GM20431 (cell line): ENCODE measurements at regions not wholly inside any gene's neighbourhood (a gene's known extent, or its start where the extent isn't known, plus 50 kb on each side); places are given as distances from the start of the nearest gene placed in this dataset.
"Not testable (repeated sequence)": the region's sequence is repeated elsewhere in the genome, so short reads cannot be mapped to it uniquely, and the experiment has no call there.

Source experiments
- in situ Hi-C: fragments of 300-500 bp; cut with MseI, MboI; formaldehyde crosslinking; loops from one replicate; pipeline ENCODE4 v1.15.0; 2020; ENCODE audit warnings: low sequenced_read_pairs; ENCODE audit not compliant: unreplicated experiment

DNA sequence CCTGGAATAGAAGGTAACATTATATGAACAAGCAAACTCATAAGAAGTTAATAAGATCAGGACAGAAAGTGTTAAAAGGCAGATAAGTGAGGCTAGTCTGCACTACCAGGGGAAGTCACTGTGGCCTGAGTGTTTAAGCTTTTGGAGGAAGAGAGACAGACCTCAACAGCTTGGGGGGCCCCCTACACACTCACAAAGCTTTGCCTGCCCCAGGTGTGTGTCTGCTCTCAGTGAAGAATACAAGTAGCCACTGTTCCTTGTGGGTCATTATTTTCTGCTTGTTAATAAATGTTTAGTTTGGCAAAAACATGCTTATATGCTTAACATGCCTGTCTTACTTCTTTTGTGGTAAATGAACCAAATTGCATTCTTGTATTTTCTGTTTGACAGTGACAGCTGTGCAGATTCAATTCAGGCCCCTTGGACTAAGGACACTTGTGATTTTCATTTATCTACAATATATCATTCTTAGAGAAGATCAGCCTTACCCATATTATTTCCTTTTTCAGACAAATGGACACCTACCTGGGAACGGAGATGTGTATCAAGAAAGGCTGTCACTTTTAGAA lies 50.7 kb upstream of the C12orf71 start:
- in situ Hi-C loops: loop anchor here (25.0 kb wide), 1 partner anchor 179 kb away; no protein-coding TSS in a partner anchor

DNA sequence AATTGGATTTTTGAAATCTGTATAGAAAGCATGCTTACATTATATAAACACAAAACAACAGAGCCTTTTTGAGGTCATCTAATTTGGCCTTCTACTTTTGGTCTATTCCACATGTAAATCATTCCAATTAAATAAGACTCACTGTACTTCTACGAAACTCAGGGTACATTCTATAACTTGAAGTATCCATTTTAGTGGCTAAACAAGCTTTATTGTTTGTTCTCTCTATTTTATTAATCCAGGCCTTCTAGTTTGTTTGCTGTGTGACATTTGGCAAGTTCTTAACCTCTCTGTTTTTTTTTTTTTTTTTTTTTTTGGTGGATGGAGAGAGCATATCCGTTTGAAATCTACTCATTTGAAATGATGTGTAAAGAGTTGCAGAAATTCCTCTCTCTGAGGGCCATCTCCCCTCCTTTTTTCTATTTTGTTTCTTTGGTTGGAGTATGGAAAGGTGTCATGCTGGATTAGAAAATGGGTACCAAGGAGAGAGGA lies 58.1 kb upstream of the C12orf71 start:
- in situ Hi-C loops: loop anchor here (25.0 kb wide), 1 partner anchor 172 kb away; no protein-coding TSS in a partner anchor

- in situ Hi-C loops: loop anchor here (25.0 kb wide), 1 partner anchor 170 kb away; no protein-coding TSS in a partner anchor
These were observed 59.8 kb upstream of the C12orf71 start for GRCh38 chr12:27142101-27142721.

- in situ Hi-C loops: loop anchor here (25.0 kb wide), 1 partner anchor 169 kb away; no protein-coding TSS in a partner anchor
These were observed 61.1 kb upstream of the C12orf71 start for GRCh38 chr12:27143256-27144069.

- in situ Hi-C loops: loop anchor here (25.0 kb wide), 1 partner anchor 167 kb away; no protein-coding TSS in a partner anchor
These were observed 63.3 kb upstream of the C12orf71 start for GRCh38 chr12:27145725-27146124.

- in situ Hi-C loops: loop anchor here (25.0 kb wide), 1 partner anchor 164 kb away; no protein-coding TSS in a partner anchor
These were observed 66.0 kb upstream of the C12orf71 start for GRCh38 chr12:27148373-27148772.

DNA sequence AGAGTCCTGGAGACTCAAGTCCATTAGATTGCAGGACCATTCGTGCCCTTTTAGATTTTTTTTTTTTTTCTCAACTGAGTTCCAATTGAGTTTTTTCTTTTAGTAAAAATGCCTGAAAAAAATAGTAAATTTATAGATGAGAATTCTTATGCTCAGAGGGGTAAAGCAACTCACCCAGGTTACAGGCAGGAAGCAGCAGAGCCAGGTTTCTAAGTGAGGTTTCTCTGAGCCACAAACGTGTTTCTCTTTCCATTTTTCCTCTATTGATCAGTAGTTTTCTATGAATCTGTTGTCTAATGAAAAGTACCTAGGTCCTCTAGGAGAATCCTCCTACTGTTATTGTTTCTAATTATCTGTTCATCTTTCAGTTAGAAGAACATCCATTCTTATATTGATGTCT lies 66.4 kb upstream of the C12orf71 start:
- in situ Hi-C loops: loop anchor here (25.0 kb wide), 1 partner anchor 164 kb away; no protein-coding TSS in a partner anchor

- in situ Hi-C loops: no loop called here
These were observed 69.1 kb upstream of the C12orf71 start for GRCh38 chr12:27151479-27151878.

DNA sequence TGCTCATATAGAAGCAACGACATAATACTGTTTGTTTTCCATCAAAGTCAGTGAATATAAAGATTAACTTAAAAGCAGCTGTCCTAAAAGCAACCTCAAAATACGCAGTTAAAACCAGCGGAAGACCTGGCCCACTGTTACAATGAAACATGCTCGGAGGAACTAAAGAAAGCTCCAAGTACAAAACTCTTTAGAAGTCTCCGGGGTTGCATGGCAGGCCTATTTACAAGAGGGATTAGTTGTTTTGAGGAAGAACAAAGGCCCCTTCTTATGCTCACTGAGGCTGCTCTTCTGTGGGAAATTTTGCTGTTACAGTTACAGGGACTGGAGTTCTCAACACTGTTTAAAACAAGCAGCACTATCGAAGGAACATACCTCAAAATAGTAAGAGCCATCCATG lies 75.9 kb upstream of the C12orf71 start:
- in situ Hi-C loops: no loop called here

- in situ Hi-C loops: no loop called here
These were observed 79.3 kb upstream of the C12orf71 start for GRCh38 chr12:27161458-27162228.

DNA sequence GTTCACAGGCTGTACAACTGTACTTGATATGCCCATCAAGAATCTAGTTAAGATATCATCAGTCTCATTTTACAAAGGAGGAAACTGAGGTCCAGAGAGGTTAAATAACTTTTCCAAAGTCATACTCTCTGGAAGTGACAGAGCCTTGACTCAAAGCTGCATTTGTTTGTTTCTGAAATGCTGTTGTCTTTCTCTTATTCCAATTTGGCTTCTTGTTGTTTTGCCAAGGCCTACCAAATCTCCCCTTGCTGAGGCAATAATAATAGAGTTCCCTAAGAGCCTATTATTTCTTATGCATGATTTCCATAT lies 79.8 kb upstream of the C12orf71 start:
- in situ Hi-C loops: no loop called here

DNA sequence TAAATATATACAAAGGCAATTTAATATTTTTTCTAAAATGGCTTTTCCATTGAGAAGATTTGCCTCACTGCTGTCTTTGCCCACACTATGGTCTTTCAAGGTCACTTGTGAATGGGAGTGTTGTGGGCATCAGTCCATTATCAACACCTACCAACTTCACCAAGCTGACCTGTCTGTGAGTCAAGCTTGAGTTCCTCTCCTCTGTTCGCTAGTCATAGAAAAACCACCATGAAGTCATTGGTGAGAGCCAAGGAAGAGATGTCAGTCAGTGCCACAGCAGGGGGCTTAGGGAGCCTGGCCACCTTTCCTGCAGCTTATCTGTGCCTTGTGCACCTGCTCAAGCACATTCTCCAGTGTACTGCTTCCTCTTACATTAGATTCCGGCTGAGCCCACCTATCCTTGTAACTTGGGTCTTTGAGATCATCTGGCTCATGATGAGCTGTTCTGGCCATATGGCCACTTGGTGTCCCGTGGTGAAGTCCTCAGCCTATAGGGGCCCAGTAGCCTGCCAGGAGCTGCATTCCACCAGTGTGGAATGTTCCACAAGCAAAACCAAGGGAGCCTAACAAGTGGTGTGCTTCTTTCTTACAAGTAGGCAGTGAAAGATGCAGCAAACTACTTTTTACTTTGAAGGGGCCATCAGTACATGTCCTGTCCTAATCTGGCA lies 80.8 kb upstream of the C12orf71 start:
- in situ Hi-C loops: no loop called here

DNA sequence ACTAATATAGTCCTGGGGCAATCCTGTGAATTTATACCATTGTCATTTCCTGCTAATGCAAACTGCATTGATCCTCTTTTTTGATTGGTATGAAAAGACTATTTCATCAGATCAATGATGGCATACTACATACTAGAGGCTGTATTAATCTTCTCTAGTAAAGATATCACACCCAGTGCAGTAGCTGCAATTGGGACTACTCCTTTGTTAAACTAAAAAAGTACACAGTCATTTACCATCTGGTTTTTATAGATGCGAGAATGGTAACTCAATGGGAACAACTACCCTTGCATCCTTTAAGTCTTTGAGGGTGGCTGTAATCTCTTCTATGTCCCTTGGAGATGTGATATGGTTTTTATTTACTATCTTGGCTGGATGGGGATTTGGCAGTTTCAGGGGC lies 80.2 kb upstream of the STK38L start:
- in situ Hi-C loops: no loop called here

- in situ Hi-C loops: no loop called here
These were observed 79.6 kb upstream of the STK38L start for GRCh38 chr12:27164330-27165040.

GRCh38 chr12:27165958-27166357 lies 78.1 kb upstream of the STK38L start:
- in situ Hi-C loops: not testable (repeated sequence)

DNA sequence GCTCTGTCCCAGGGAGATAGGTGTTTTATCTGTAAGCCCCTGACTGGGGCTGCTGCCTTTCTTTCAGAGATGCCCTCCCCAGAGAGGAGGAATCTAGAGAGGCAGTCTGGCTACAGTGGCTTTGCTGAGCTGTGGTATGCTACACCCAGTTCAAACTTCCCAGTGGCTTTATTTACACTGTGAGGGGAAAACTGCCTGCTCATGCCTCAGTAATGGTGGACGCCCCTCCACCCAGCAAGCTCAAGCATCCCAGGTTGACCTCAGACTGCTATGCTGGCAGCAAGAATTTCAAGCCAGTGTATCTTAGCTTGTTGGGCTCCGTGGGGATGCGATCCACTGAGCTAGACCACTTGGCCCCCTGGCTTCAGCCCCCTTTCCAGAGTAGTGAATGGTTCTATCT lies 72.6 kb upstream of the STK38L start:
- in situ Hi-C loops: not testable (repeated sequence)

GRCh38 chr12:27176765-27177164 lies 67.3 kb upstream of the STK38L start:
- in situ Hi-C loops: no loop called here

- in situ Hi-C loops: no loop called here
These were observed 66.4 kb upstream of the STK38L start for GRCh38 chr12:27177706-27178105.

GRCh38 chr12:27178255-27178654 lies 65.8 kb upstream of the STK38L start:
- in situ Hi-C loops: no loop called here
